H1 (cell line): ENCODE measurements at regions not wholly inside any gene's neighbourhood (a gene's known extent, or its start where the extent isn't known, plus 50 kb on each side); places are given as distances from the start of the nearest gene placed in this dataset.

Experiments used
- CTCF ChIA-PET: fragments of 300-600 bp; sonication (Branson Sonifier 250); formaldehyde crosslinking; loops from one replicate; lab custom pipeline; 2021; ENCODE audit not compliant: partially characterized antibody; lab: Charles Lee
- POLR2A ChIA-PET: fragments of 300-600 bp; sonication (Branson Sonifier 250); formaldehyde crosslinking; loops from one replicate; lab custom pipeline; 2021; ENCODE audit warnings: inconsistent platforms; ENCODE audit not compliant: partially characterized antibody; lab: Charles Lee
- DNase-seq, 2 experiments: peaks; one replicate each; pipeline versions ENCODE4 v3.0.0 to v3.0.0-alpha.2; 2010 to 2022; ENCODE audit warnings: low spot score in 2 of 2, low read depth in 1 of 2, mixed read lengths in 1 of 2
- FAIRE-seq: peaks from 2 replicates; lab custom pipeline; 2011; peaks lifted over from hg19 to GRCh38; lab: Jason Lieb, UNC
- H2AFZ ChIP-seq: 2 replicates; pipeline ENCODE4 v1.8.1; 2012; ENCODE audit warnings: low read length, inconsistent platforms
- H2AK5ac ChIP-seq: 2 replicates; pipeline ENCODE4 v1.6.1; 2013; ENCODE audit warnings: low read depth, low read length
- H2BK120ac ChIP-seq: replicated peaks from 2 replicates; pipeline ENCODE3; 2013; ENCODE audit warnings: low read depth, low read length, inconsistent platforms
- H2BK12ac ChIP-seq: 2 replicates; pipeline ENCODE4 v1.6.1; 2013; ENCODE audit warnings: low read depth, low read length
- H2BK15ac ChIP-seq: 2 replicates; pipeline ENCODE4 v1.6.1; 2013; ENCODE audit warnings: low read length
- H2BK20ac ChIP-seq: 2 replicates; pipeline ENCODE4 v1.6.1; 2013; ENCODE audit warnings: low read length
- H2BK5ac ChIP-seq: 2 replicates; pipeline ENCODE4 v1.6.1; 2013; ENCODE audit warnings: low read depth, low read length
- H3K14ac ChIP-seq: 2 replicates; pipeline ENCODE4 v1.6.1; 2013; ENCODE audit warnings: inconsistent platforms; ENCODE audit not compliant: insufficient read length
- H3K18ac ChIP-seq: 2 replicates; pipeline ENCODE4 v1.6.1; 2013; ENCODE audit warnings: low read length; ENCODE audit errors: extremely low read depth
- H3K23ac ChIP-seq: 2 replicates; pipeline ENCODE4 v1.6.1; 2013; ENCODE audit warnings: inconsistent platforms; ENCODE audit not compliant: insufficient read length
- H3K23me2 ChIP-seq: 2 replicates; pipeline ENCODE4 v1.6.1; 2013; ENCODE audit warnings: low read depth, low read length
- H3K27ac ChIP-seq: 2 replicates; pipeline ENCODE4 v1.6.1; 2011; ENCODE audit warnings: low read depth, low read length, inconsistent platforms
- H3K27me3 ChIP-seq, 4 experiments: replicated peaks in 1 of 4; 1 replicate in 1 of 4; 2 replicates in 3 of 4; pipeline versions ENCODE4 v1.6.1 to v1.8.1; 2011 to 2013; ENCODE audit warnings: low read length in 3 of 4, mild to moderate bottlenecking in 3 of 4, inconsistent platforms in 2 of 4, mixed read lengths in 2 of 4, moderate library complexity in 1 of 4; ENCODE audit not compliant: control insufficient read depth in 3 of 4, insufficient read depth in 3 of 4; ENCODE audit errors: extremely low read depth in 1 of 4
- H3K36me3 ChIP-seq, 4 experiments: 2 replicates each; pipeline versions ENCODE4 v1.6.1 to v1.8.1; 2011 to 2013; ENCODE audit warnings: mild to moderate bottlenecking in 4 of 4, low read length in 3 of 4, moderate library complexity in 2 of 4, control low read depth in 1 of 4, inconsistent platforms in 1 of 4; ENCODE audit not compliant: insufficient read depth in 4 of 4, control insufficient read depth in 2 of 4
- H3K4ac ChIP-seq: replicated peaks from 2 replicates; pipeline ENCODE3; 2013; ENCODE audit warnings: low read length, low read depth, mixed read lengths, inconsistent platforms; ENCODE audit not compliant: insufficient read length
- H3K4me1 ChIP-seq, 4 experiments: replicated peaks in 1 of 4; 1 replicate in 1 of 4; 2 replicates in 3 of 4; pipeline versions ENCODE4 v1.6.1 to v1.8.1; 2011 to 2013; ENCODE audit warnings: low read length in 3 of 4, inconsistent platforms in 2 of 4, mixed read lengths in 1 of 4; ENCODE audit not compliant: insufficient read depth in 4 of 4, control insufficient read depth in 3 of 4
- H3K4me2 ChIP-seq, 2 experiments: 2 replicates each; pipeline versions ENCODE4 v1.6.1 to v1.8.1; 2011 to 2013; ENCODE audit warnings: low read depth in 2 of 2, low read length in 2 of 2, control low read depth in 1 of 2, inconsistent platforms in 1 of 2, mild to moderate bottlenecking in 1 of 2; ENCODE audit not compliant: insufficient read depth in 1 of 2
- H3K4me3 ChIP-seq, 4 experiments: fragments of 200-600, 300-600 bp in 1 of 4; sonication (generic), shearing (Covaris generic), sonication (Bioruptor Twin) in 1 of 4; 2 replicates each; pipeline versions ENCODE4 v1.5.1 to v1.8.1; 2011 to 2016; ENCODE audit warnings: low read length in 4 of 4, low read depth in 3 of 4, control low read depth in 2 of 4, inconsistent platforms in 2 of 4, mild to moderate bottlenecking in 2 of 4, mixed read lengths in 1 of 4, moderate library complexity in 1 of 4; ENCODE audit not compliant: insufficient read depth in 2 of 4; ENCODE audit errors: extremely low read depth in 1 of 4
- H3K56ac ChIP-seq: replicated peaks from 2 replicates; pipeline ENCODE3; 2013; ENCODE audit warnings: low read depth, mild to moderate bottlenecking, mixed read lengths, low read length, inconsistent platforms; ENCODE audit not compliant: insufficient read length
- H3K79me1 ChIP-seq: 2 replicates; pipeline ENCODE4 v1.6.1; 2013; ENCODE audit warnings: low read depth, low read length, control low read depth
- H3K79me2 ChIP-seq, 2 experiments: 2 replicates each; pipeline versions ENCODE4 v1.6.1 to v1.8.1; 2012 to 2013; ENCODE audit warnings: low read length in 2 of 2, mild to moderate bottlenecking in 2 of 2, inconsistent platforms in 1 of 2; ENCODE audit not compliant: insufficient read depth in 2 of 2, control insufficient read depth in 1 of 2
- H3K9ac ChIP-seq, 4 experiments: replicated peaks in 1 of 4; 1 replicate in 1 of 4; 2 replicates in 3 of 4; pipeline versions ENCODE4 v1.6.1 to v1.8.1; 2011 to 2013; ENCODE audit warnings: low read depth in 3 of 4, low read length in 3 of 4, control low read depth in 2 of 4, mild to moderate bottlenecking in 2 of 4, moderate library complexity in 2 of 4, inconsistent platforms in 1 of 4; ENCODE audit errors: extremely low read depth in 1 of 4
- H3K9me3 ChIP-seq, 2 experiments: 2 replicates each; pipeline versions ENCODE4 v1.6.1 to v1.8.1; 2012 to 2013; ENCODE audit warnings: mild to moderate bottlenecking in 2 of 2, moderate library complexity in 2 of 2, control low read depth in 1 of 2, inconsistent platforms in 1 of 2, low read depth in 1 of 2, low read length in 1 of 2, mixed read lengths in 1 of 2; ENCODE audit not compliant: insufficient read depth in 2 of 2
- H4K20me1 ChIP-seq, 2 experiments: replicated peaks in 1 of 2; 2 replicates each; pipeline versions ENCODE3 to v1.8.1; 2011 to 2013; ENCODE audit warnings: inconsistent platforms in 2 of 2, low read length in 2 of 2, mild to moderate bottlenecking in 1 of 2; ENCODE audit not compliant: insufficient read depth in 2 of 2, control insufficient read depth in 1 of 2
- H4K5ac ChIP-seq: 2 replicates; pipeline ENCODE4 v1.6.1; 2013; ENCODE audit warnings: low read length, low read depth, mixed read lengths, inconsistent platforms; ENCODE audit not compliant: insufficient read length
- H4K8ac ChIP-seq: 2 replicates; pipeline ENCODE4 v1.8.0; 2013; ENCODE audit warnings: mild to moderate bottlenecking, moderate library complexity, low read length, inconsistent platforms; ENCODE audit not compliant: insufficient read depth; ENCODE audit errors: extremely low read depth
- H4K91ac ChIP-seq: replicated peaks from 2 replicates; pipeline ENCODE3; 2013; ENCODE audit warnings: low read length, mixed read lengths, inconsistent platforms; ENCODE audit not compliant: insufficient read length
- ATF3 ChIP-seq: IDR thresholded peaks from 2 replicates; pipeline ENCODE4 v1.6.1; 2011; ENCODE audit warnings: low read depth, mild to moderate bottlenecking, low read length; ENCODE audit not compliant: insufficient read depth
- CTCF ChIP-seq, 3 experiments: IDR thresholded peaks; 1 replicate in 2 of 3; 2 replicates in 1 of 3; pipeline versions ENCODE4 v1.5.1 to v1.6.1; 2011; ENCODE audit warnings: low read length in 3 of 3, mild to moderate bottlenecking in 3 of 3, inconsistent platforms in 2 of 3, low read depth in 1 of 3, moderate library complexity in 1 of 3; ENCODE audit not compliant: insufficient read depth in 1 of 3; ENCODE audit errors: control extremely low read depth in 1 of 3
- FOSL1 ChIP-seq: IDR thresholded peaks from 2 replicates; pipeline ENCODE4 v1.6.1; 2011; ENCODE audit warnings: mild to moderate bottlenecking, low read depth, low read length, moderate library complexity; ENCODE audit not compliant: insufficient read depth
- JUND ChIP-seq: IDR thresholded peaks from 2 replicates; pipeline ENCODE4 v1.6.1; 2011; ENCODE audit warnings: mild to moderate bottlenecking, improper control_type of control experiment, low read length
- SIRT6 ChIP-seq: IDR thresholded peaks from one replicate; pipeline ENCODE4 v1.7.1; 2012; ENCODE audit warnings: low read length, inconsistent platforms
- TBP ChIP-seq: IDR thresholded peaks from 2 replicates; pipeline ENCODE4 v1.6.1; 2011; ENCODE audit warnings: low read depth, low read length, improper control_type of control experiment
- WGBS, 2 experiments: shearing (Covaris generic) in 1 of 2; methylation state at CpG; one replicate each; pipeline versions ENCODE4 v1.1.6 to v1.1.7; 2013 to 2015; ENCODE audit warnings: low lambda C conversion rate in 2 of 2, mixed read lengths in 2 of 2, inconsistent platforms in 1 of 2, low coverage in 1 of 2, missing lambda C conversion rate in 1 of 2; ENCODE audit not compliant: insufficient replicate concordance in 2 of 2, insufficient coverage in 1 of 2, insufficient read length in 1 of 2; ENCODE audit errors: extremely low coverage in 1 of 2, missing lambda C conversion rate in 1 of 2; 5-methylcytosine and 5-hydroxymethylcytosine counted together

- Histone ChIP-seq H3K79me1 (no peaks in the 10 kb centered on the region), H3K4me3 (no peak overlapping the region), H3K23ac (no peak overlapping the region), H3K4me1 (no peaks in the 10 kb centered on the region; a peak in 1 of 7 replicates), H2BK20ac (no peak overlapping the region), H3K4me2 (no peak overlapping the region), H3K9ac (no peak overlapping the region), H3K56ac (no peak overlapping the region), H3K27ac (no peak overlapping the region), H3K14ac (no peak overlapping the region), H4K5ac (no peak overlapping the region), H4K20me1 (no peaks in the 10 kb centered on the region), H3K4ac (no peak overlapping the region), H3K23me2 (no peaks in the 10 kb centered on the region), H4K8ac (no peak overlapping the region), H2BK120ac (no peak overlapping the region), H3K27me3 (no peaks in the 10 kb centered on the region), H2AK5ac (no peak overlapping the region), H2BK12ac (no peak overlapping the region), H3K9me3 (peaks cover 0 to 25% of the 10 kb centered on the region in 2 experiments; a peak in 2 of 4 replicates), H2BK15ac (no peak overlapping the region), H3K79me2 (no peaks in the 10 kb centered on the region), H2BK5ac (no peak overlapping the region), H2AFZ (no peak overlapping the region), H4K91ac (no peak overlapping the region), H3K36me3 (no peaks in the 10 kb centered on the region), H3K18ac (no peak overlapping the region)
- ChIA-PET CTCF (interaction anchor here (0.6 to 1.2 kb wide), 3 partner anchors 15 to 312 kb away, joined by 3 read pairs; no protein-coding TSS in a partner anchor), POLR2A (no interaction called here)
- 90% methylated on average over 3 of the region's 3 CpGs; no CpG with 5 or more reads in 1 of the 2 experiments for WGBS, 2 experiments
- DNase-seq (no peak), FAIRE-seq (no peak)
- TF ChIP-seq SIRT6 (no peak), CTCF (IDR thresholded peaks at IDR 0.05; ENCODE audit: control extremely low read depth in 1 of 3, insufficient read depth in 1 of 3, low read depth in 1 of 3, low read length in 3 of 3) (no peak), JUND (no peak), TBP (no peak), ATF3 (no peak), FOSL1 (no peak)
Observed at GRCh38 chr2:8510519-8510918, 171.3 kb upstream of the ID2 start.
